ENCODE measurements at regions not wholly inside any gene's neighbourhood (a gene's known extent, or its start where the extent isn't known, plus 50 kb on each side); places are given as distances from the start of the nearest gene placed in this dataset.

- TF ChIP-seq CTCF (IDR thresholded peaks at IDR 0.05; ENCODE audit: low read depth, low read length, missing input control) (no peak), HNF4A (conservative IDR thresholded peaks at IDR 0.05) (no peak), NR2F2 (IDR thresholded peaks at IDR 0.05) (no peak), SP1 (IDR thresholded peaks at IDR 0.05) (no peak), FOXA2 (IDR thresholded peaks at IDR 0.05) (no peak), MAX (IDR thresholded peaks at IDR 0.05) (no peak), HNF4G (IDR thresholded peaks at IDR 0.05) (no peak)
- TF ChIP-seq, protein P1, sequence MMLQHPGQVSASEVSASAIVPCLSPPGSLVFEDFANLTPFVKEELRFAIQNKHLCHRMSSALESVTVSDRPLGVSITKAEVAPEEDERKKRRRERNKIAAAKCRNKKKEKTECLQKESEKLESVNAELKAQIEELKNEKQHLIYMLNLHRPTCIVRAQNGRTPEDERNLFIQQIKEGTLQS (IDR thresholded peaks at IDR 0.05) = no peak
Observed at GRCh38 chr10:4541292-4541691, 284.7 kb upstream of the AKR1E2 start (continued).

GRCh38 chr10:4538016-4538415 is 288.0 kb upstream of the AKR1E2 start:
- Histone ChIP-seq H3K4me1 (ENCODE audit: control insufficient read depth in 4 of 4, insufficient read depth in 4 of 4, low read length in 3 of 4) (no peaks in the 10 kb centered on the region), H3K9me3 (ENCODE audit: control insufficient read depth in 4 of 4, low read length in 3 of 4) (peaks cover 0 to 10% (median 2%) of the 10 kb centered on the region in 4 donors), H3K27me3 (ENCODE audit: control insufficient read depth in 4 of 4, insufficient read depth in 4 of 4, low read length in 3 of 4) (no peaks in the 10 kb centered on the region), H3K27ac (ENCODE audit: low read depth in 1 of 2, low read length in 2 of 2) (no peak overlapping the region), H3K4me3 (ENCODE audit: low read depth in 1 of 3, low read length in 3 of 3) (no peak overlapping the region), H3K9ac (ENCODE audit: low read depth in 1 of 2, low read length in 2 of 2) (no peak overlapping the region), H3K36me3 (ENCODE audit: control insufficient read depth in 4 of 4, insufficient read depth in 3 of 4, low read depth in 1 of 4, low read length in 3 of 4) (no peaks in the 10 kb centered on the region)
- WGBS = 80% methylated on average over 4 of the region's 4 CpGs
- no peak for TF ChIP-seq GABPA (IDR thresholded peaks at IDR 0.05 in 1 of 2, conservative IDR thresholded peaks at IDR 0.05 in 1 of 2)
- TF ChIP-seq FOXA2 (IDR thresholded peaks at IDR 0.05) = no peak
- TF ChIP-seq EGR1 (IDR thresholded peaks at IDR 0.05; ENCODE audit: low read depth in 2 of 2) = no peak
- no peak for TF ChIP-seq NR2F2 (IDR thresholded peaks at IDR 0.05)
- no peak for TF ChIP-seq FOXA1 (IDR thresholded peaks at IDR 0.05)
- TF ChIP-seq, protein P1 (IDR thresholded peaks at IDR 0.05) = no peak
- no peak for DNase-seq (ENCODE audit: low spot score)

GRCh38 chr10:4535521-4535920 is 290.5 kb upstream of the AKR1E2 start:
- Histone ChIP-seq H3K27me3 (ENCODE audit: control insufficient read depth in 4 of 4, insufficient read depth in 4 of 4, low read length in 3 of 4) (no peaks in the 10 kb centered on the region), H3K9me3 (ENCODE audit: control insufficient read depth in 4 of 4, low read length in 3 of 4) (peaks cover 0 to 10% (median 2%) of the 10 kb centered on the region in 4 donors), H3K4me1 (ENCODE audit: control insufficient read depth in 4 of 4, insufficient read depth in 4 of 4, low read length in 3 of 4) (no peaks in the 10 kb centered on the region), H3K4me3 (ENCODE audit: low read depth in 1 of 3, low read length in 3 of 3) (no peak overlapping the region), H3K36me3 (ENCODE audit: control insufficient read depth in 4 of 4, insufficient read depth in 3 of 4, low read depth in 1 of 4, low read length in 3 of 4) (no peaks in the 10 kb centered on the region), H3K27ac (ENCODE audit: low read depth in 1 of 2, low read length in 2 of 2) (no peak overlapping the region), H3K9ac (ENCODE audit: low read depth in 1 of 2, low read length in 2 of 2) (no peak overlapping the region)
- WGBS = 66% methylated on average over 4 of the region's 4 CpGs
- DNase-seq (ENCODE audit: low spot score) = no peak
- TF ChIP-seq, protein P1 (IDR thresholded peaks at IDR 0.05) = no peak
- no peak for TF ChIP-seq FOXA1 (IDR thresholded peaks at IDR 0.05)
- TF ChIP-seq MAX (IDR thresholded peaks at IDR 0.05) = no peak
- no peak for TF ChIP-seq RXRA (IDR thresholded peaks at IDR 0.05)
- TF ChIP-seq HNF4G (IDR thresholded peaks at IDR 0.05) = no peak
- TF ChIP-seq YY1 (IDR thresholded peaks at IDR 0.05) = no peak
- TF ChIP-seq TAF1 (conservative IDR thresholded peaks at IDR 0.05) = no peak
- TF ChIP-seq CTCF (IDR thresholded peaks at IDR 0.05; ENCODE audit: low read depth, low read length, missing input control) = no peak
- TF ChIP-seq JUND (IDR thresholded peaks at IDR 0.05) = no peak
- TF ChIP-seq ZBTB33 (IDR thresholded peaks at IDR 0.05) = no peak
- TF ChIP-seq SP1 (IDR thresholded peaks at IDR 0.05) = no peak
- no peak for TF ChIP-seq REST (IDR thresholded peaks at IDR 0.05)

Measured in liver (tissue), 8 donors.